ENCODE measurements at regions not wholly inside any gene's neighbourhood (a gene's known extent, or its start where the extent isn't known, plus 50 kb on each side); places are given as distances from the start of the nearest gene placed in this dataset.

GRCh38 chr7:155868955-155869783 lies 56.9 kb upstream of the SHH start:
- no peak for DNase-seq
- ATAC-seq: no peak

GRCh38 chr7:155867734-155868400 lies 55.6 kb upstream of the SHH start:
- ATAC-seq: no peak
- no peak for DNase-seq

GRCh38 chr7:155867280-155867679 lies 55.0 kb upstream of the SHH start:
- no peak for DNase-seq
- no peak for ATAC-seq

- ATAC-seq (no peak), DNase-seq (no peak)
Observed at GRCh38 chr7:155865830-155866525, 53.7 kb upstream of the SHH start.

GRCh38 chr7:155864991-155865690 lies 52.9 kb upstream of the SHH start:
- no peak for ATAC-seq

GRCh38 chr7:155864271-155864985 lies 52.2 kb upstream of the SHH start:
- DNase-seq (no peak), ATAC-seq (no peak)

More at GRCh38 chr7:155864991-155865690, 52.9 kb upstream of the SHH start:
- no peak for DNase-seq

GRCh38 chr7:155863721-155864151 lies 51.5 kb upstream of the SHH start:
- DNase-seq (no peak), ATAC-seq (no peak)

GRCh38 chr7:155862123-155862892 lies 50.0 kb upstream of the SHH start:
- ATAC-seq: no peak
- no peak for DNase-seq

Data from stimulated activated naive CD8-positive, alpha-beta T cell treated with anti-CD3 and anti-CD28 coated beads, Interleukin-15, Interleukin-2, amounts not matched to agents 100 U/mL and 50 U/mL, for 24 hours (primary cell).